RWPE2 (cell line): ENCODE measurements at regions not wholly inside any gene's neighbourhood (a gene's known extent, or its start where the extent isn't known, plus 50 kb on each side); places are given as distances from the start of the nearest gene placed in this dataset.

Experiments used
- ATAC-seq: fragments of 200-7000 bp; cut with Tn5 transposase; 3 replicates; pipeline ENCODE4 v1.9.1; 2021; ENCODE audit warnings: low read depth
- DNase-seq: peaks from one replicate; pipeline ENCODE4 v3.0.0-alpha.2; 2020; ENCODE audit warnings: low spot score
- H3K27ac ChIP-seq: fragments of 450-650 bp; 2 replicates; pipeline ENCODE4 v1.5.1; 2017; ENCODE audit warnings: mild to moderate bottlenecking; ENCODE audit not compliant: poor library complexity, severe bottlenecking
- H3K27me3 ChIP-seq: fragments of 250-450 bp; sonication (Bioruptor Pico); 2 replicates; pipeline ENCODE4 v1.5.1; 2021; ENCODE audit warnings: mild to moderate bottlenecking, moderate library complexity; ENCODE audit not compliant: insufficient read depth, poor library complexity, severe bottlenecking
- H3K36me3 ChIP-seq: fragments of 250-450 bp; sonication (Bioruptor Pico); 2 replicates; pipeline ENCODE4 v1.5.1; 2020; ENCODE audit warnings: low read depth, mild to moderate bottlenecking, moderate library complexity
- H3K4me1 ChIP-seq: fragments of 250-450 bp; sonication (Bioruptor Pico); 2 replicates; pipeline ENCODE4 v1.5.1; 2021; ENCODE audit warnings: mild to moderate bottlenecking, moderate library complexity; ENCODE audit not compliant: insufficient read depth, poor library complexity, severe bottlenecking
- H3K4me3 ChIP-seq: fragments of 250-450 bp; sonication (Bioruptor Pico); 2 replicates; pipeline ENCODE4 v1.5.1; 2021; ENCODE audit warnings: mild to moderate bottlenecking, moderate library complexity; ENCODE audit not compliant: severe bottlenecking
- H3K9me3 ChIP-seq: fragments of 250-450 bp; sonication (Bioruptor Pico); 2 replicates; pipeline ENCODE4 v1.5.1; 2021; ENCODE audit warnings: mild to moderate bottlenecking, moderate library complexity; ENCODE audit not compliant: severe bottlenecking
- CTCF ChIP-seq: fragments of 450-650 bp; IDR thresholded peaks from one replicate; pipeline ENCODE4 v1.5.1; 2017; ENCODE audit warnings: mild to moderate bottlenecking, moderate library complexity; ENCODE audit not compliant: poor library complexity, severe bottlenecking

GRCh38 chr14:61996753-61997152, 234.5 kb downstream of the SNAPC1 start:
- ATAC-seq (no peak), DNase-seq (no peak)
- Histone ChIP-seq H3K27me3 (no peaks in the 10 kb centered on the region), H3K36me3 (no peaks in the 10 kb centered on the region), H3K9me3 (no peaks in the 10 kb centered on the region), H3K4me3 (no peak overlapping the region), H3K27ac (no peak overlapping the region), H3K4me1 (peaks cover 1% of the 10 kb centered on the region)
- no peak for TF ChIP-seq CTCF

- Histone ChIP-seq H3K4me1 (peaks cover 5% of the 10 kb centered on the region), H3K36me3 (no peaks in the 10 kb centered on the region), H3K27me3 (no peaks in the 10 kb centered on the region), H3K9me3 (no peaks in the 10 kb centered on the region), H3K4me3 (no peak overlapping the region), H3K27ac (no peak overlapping the region)
- DNase-seq: no peak
- TF ChIP-seq CTCF: no peak
- ATAC-seq: no peak
Observed at GRCh38 chr14:61997161-61997560, 234.9 kb downstream of the SNAPC1 start.

GRCh38 chr14:62001963-62002362, 239.7 kb downstream of the SNAPC1 start:
- Histone ChIP-seq H3K4me3 (no peak overlapping the region), H3K4me1 (peaks cover 24% of the 10 kb centered on the region), H3K36me3 (no peaks in the 10 kb centered on the region), H3K9me3 (no peaks in the 10 kb centered on the region), H3K27me3 (no peaks in the 10 kb centered on the region), H3K27ac (peak overlapping the region; percentile 81)
- peak; percentile 55 for ATAC-seq
- no peak for DNase-seq
- TF ChIP-seq CTCF: no peak

- peak overlapping the region; percentile 81 for H3K27ac ChIP-seq
- no peak for TF ChIP-seq CTCF
- no peaks in the 10 kb centered on the region for H3K27me3 ChIP-seq
- peaks cover 24% of the 10 kb centered on the region for H3K4me1 ChIP-seq
- H3K9me3 ChIP-seq: no peaks in the 10 kb centered on the region
- ATAC-seq (peak; percentile 89), DNase-seq (no peak)
- no peaks in the 10 kb centered on the region for H3K36me3 ChIP-seq
- no peak overlapping the region for H3K4me3 ChIP-seq
Observed at GRCh38 chr14:62002642-62003041, 240.4 kb downstream of the SNAPC1 start.

GRCh38 chr14:62003701-62004100, 241.5 kb downstream of the SNAPC1 start:
- H3K36me3 ChIP-seq: no peaks in the 10 kb centered on the region
- ATAC-seq (0 out of 3 replicates have a peak, but pooled peaks have one; percentile 7), DNase-seq (no peak)
- no peak for TF ChIP-seq CTCF
- peak overlapping the region; percentile 81 for H3K27ac ChIP-seq
- no peak overlapping the region for H3K4me3 ChIP-seq
- no peaks in the 10 kb centered on the region for H3K27me3 ChIP-seq
- H3K9me3 ChIP-seq: no peaks in the 10 kb centered on the region
- H3K4me1 ChIP-seq: peaks cover 24% of the 10 kb centered on the region
